Gastroesophageal sphincter (tissue), 3 donors: ENCODE measurements at regions not wholly inside any gene's neighbourhood (a gene's known extent, or its start where the extent isn't known, plus 50 kb on each side); places are given as distances from the start of the nearest gene placed in this dataset.

Source experiments
- EP300 ChIP-seq: sonication (generic); formaldehyde crosslinking; IDR thresholded peaks from one replicate; pipeline ENCODE4 v1.6.1; 2017; ENCODE audit warnings: antibody characterized with exemption, mild to moderate bottlenecking
- POLR2A ChIP-seq, 2 donors: fragments of 450-650 bp; IDR thresholded peaks; one replicate each; pipeline ENCODE4 v1.6.1; 2017; ENCODE audit warnings: antibody characterized with exemption in 2 of 2, mild to moderate bottlenecking in 2 of 2, moderate library complexity in 1 of 2
- TF ChIP-seq, protein P1 (sequence below), 4 experiments: fragments of 200-600 bp in 2 of 4; fragments of 450-650 bp in 2 of 4; sonication (generic) in 1 of 4; IDR thresholded peaks; one replicate each; pipeline ENCODE4 v1.5.1; 2017 to 2019; ENCODE audit warnings: antibody characterized with exemption in 4 of 4, mild to moderate bottlenecking in 2 of 4, moderate library complexity in 2 of 4

DNA sequence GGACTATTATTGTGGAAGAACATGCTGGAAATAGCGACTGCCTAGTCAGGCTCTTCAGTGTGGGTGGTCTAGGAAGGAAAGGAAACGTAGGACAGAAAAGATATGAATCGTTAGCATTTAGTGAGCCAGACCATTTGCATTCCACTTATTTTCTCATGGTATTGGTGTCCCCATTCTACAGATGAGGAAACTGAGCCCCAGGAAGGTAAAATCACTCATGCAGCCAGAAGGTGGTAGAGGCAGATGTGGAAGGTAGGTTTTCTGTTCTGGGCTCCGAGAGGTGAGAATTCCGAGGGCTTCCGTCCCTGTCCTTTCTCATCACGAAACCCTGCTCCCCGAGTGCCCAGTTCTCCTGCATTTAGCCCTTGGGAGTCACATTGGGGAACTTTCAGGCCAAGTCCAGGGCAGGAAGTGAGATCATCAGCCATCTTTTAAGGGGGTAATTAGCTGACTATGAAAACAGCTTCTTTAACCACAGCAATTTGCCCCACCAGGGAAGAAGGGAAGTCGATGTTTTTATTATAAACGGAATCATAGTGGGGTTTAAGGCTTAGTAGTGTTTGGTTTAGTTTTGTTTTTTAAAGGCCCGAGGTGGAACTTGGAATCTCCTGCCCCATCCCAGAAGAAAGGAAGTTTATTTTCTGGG is 110.7 kb upstream of the IRX3 start:
- TF ChIP-seq EP300 = no peak
- TF ChIP-seq POLR2A (IDR thresholded peaks at IDR 0.05) = no peak
- TF ChIP-seq, protein P1, sequence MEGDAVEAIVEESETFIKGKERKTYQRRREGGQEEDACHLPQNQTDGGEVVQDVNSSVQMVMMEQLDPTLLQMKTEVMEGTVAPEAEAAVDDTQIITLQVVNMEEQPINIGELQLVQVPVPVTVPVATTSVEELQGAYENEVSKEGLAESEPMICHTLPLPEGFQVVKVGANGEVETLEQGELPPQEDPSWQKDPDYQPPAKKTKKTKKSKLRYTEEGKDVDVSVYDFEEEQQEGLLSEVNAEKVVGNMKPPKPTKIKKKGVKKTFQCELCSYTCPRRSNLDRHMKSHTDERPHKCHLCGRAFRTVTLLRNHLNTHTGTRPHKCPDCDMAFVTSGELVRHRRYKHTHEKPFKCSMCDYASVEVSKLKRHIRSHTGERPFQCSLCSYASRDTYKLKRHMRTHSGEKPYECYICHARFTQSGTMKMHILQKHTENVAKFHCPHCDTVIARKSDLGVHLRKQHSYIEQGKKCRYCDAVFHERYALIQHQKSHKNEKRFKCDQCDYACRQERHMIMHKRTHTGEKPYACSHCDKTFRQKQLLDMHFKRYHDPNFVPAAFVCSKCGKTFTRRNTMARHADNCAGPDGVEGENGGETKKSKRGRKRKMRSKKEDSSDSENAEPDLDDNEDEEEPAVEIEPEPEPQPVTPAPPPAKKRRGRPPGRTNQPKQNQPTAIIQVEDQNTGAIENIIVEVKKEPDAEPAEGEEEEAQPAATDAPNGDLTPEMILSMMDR (IDR thresholded peaks at IDR 0.05) = no peak
